Thyroid gland (tissue), 4 donors: ENCODE measurements at regions not wholly inside any gene's neighbourhood (a gene's known extent, or its start where the extent isn't known, plus 50 kb on each side); places are given as distances from the start of the nearest gene placed in this dataset.

ENCODE experiments used
- CTCF ChIP-seq, 6 experiments: fragments of 200-600 bp in 3 of 6; fragments of 450-650 bp in 3 of 6; sonication (generic) in 3 of 6; IDR thresholded peaks; one replicate each; pipeline ENCODE4 v1.5.1; 2016 to 2019; ENCODE audit warnings: antibody characterized with exemption in 6 of 6, mild to moderate bottlenecking in 2 of 6, inconsistent platforms in 1 of 6, moderate library complexity in 1 of 6
- POLR2A ChIP-seq, 2 donors: fragments of 450-650 bp; IDR thresholded peaks; one replicate each; pipeline ENCODE4 v1.6.1; 2017; ENCODE audit warnings: antibody characterized with exemption in 2 of 2, mild to moderate bottlenecking in 2 of 2, moderate library complexity in 1 of 2

- TF ChIP-seq CTCF (IDR thresholded peaks at IDR 0.05) (no peak), POLR2A (IDR thresholded peaks at IDR 0.05) (no peak)
Observed at GRCh38 chr10:42929236-42929635, 146.6 kb downstream of the BMS1 start.
